ENCODE measurements at regions not wholly inside any gene's neighbourhood (a gene's known extent, or its start where the extent isn't known, plus 50 kb on each side); places are given as distances from the start of the nearest gene placed in this dataset.

DNA sequence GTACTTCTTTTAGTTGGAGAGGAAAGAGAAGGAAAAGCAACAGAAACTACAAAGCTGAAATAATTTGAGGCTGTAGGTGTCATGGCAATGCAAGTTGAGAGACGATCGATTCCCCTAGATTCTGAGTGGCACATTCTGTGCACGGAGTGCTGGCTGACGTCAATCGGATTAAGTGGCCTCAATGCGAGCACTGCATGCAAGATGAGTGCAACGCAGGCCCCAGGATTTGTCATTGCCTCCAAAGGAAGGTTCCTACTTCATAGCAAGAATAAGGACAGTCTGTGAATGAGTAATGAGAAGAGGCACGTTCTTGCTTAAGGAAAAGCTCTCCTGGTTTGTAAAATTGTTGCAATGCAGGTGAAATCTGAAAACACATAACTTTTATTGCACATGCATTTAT lies 892.4 kb downstream of the KCNA4 start:
- no peak for ATAC-seq
- TF ChIP-seq ZFP30 (CRISPR knock-in tag; IDR thresholded peaks at IDR 0.05) (no peak), SNAI2 (CRISPR knock-in tag; IDR thresholded peaks at IDR 0.05) (no peak), OSR1 (CRISPR knock-in tag; IDR thresholded peaks at IDR 0.05) (no peak), BACH2 (CRISPR knock-in tag; IDR thresholded peaks at IDR 0.05; ENCODE audit: borderline replicate concordance) (no peak), ZNF565 (CRISPR knock-in tag; conservative IDR thresholded peaks at IDR 0.05; ENCODE audit: low read depth) (no peak), RARB (CRISPR knock-in tag; IDR thresholded peaks at IDR 0.05) (no peak), ESRRG (CRISPR knock-in tag; IDR thresholded peaks at IDR 0.05) (no peak), ZFP3 (CRISPR knock-in tag; IDR thresholded peaks at IDR 0.05) (no peak), PPARA (CRISPR knock-in tag; IDR thresholded peaks at IDR 0.05; ENCODE audit: borderline replicate concordance) (no peak), TOX (CRISPR knock-in tag; IDR thresholded peaks at IDR 0.05; ENCODE audit: borderline replicate concordance) (no peak), ISL1 (CRISPR knock-in tag; IDR thresholded peaks at IDR 0.05) (no peak)
- TF ChIP-seq, protein P1, sequence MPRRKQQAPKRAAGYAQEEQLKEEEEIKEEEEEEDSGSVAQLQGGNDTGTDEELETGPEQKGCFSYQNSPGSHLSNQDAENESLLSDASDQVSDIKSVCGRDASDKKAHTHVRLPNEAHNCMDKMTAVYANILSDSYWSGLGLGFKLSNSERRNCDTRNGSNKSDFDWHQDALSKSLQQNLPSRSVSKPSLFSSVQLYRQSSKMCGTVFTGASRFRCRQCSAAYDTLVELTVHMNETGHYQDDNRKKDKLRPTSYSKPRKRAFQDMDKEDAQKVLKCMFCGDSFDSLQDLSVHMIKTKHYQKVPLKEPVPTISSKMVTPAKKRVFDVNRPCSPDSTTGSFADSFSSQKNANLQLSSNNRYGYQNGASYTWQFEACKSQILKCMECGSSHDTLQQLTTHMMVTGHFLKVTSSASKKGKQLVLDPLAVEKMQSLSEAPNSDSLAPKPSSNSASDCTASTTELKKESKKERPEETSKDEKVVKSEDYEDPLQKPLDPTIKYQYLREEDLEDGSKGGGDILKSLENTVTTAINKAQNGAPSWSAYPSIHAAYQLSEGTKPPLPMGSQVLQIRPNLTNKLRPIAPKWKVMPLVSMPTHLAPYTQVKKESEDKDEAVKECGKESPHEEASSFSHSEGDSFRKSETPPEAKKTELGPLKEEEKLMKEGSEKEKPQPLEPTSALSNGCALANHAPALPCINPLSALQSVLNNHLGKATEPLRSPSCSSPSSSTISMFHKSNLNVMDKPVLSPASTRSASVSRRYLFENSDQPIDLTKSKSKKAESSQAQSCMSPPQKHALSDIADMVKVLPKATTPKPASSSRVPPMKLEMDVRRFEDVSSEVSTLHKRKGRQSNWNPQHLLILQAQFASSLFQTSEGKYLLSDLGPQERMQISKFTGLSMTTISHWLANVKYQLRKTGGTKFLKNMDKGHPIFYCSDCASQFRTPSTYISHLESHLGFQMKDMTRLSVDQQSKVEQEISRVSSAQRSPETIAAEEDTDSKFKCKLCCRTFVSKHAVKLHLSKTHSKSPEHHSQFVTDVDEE (CRISPR knock-in tag; IDR thresholded peaks at IDR 0.05) = no peak

DNA sequence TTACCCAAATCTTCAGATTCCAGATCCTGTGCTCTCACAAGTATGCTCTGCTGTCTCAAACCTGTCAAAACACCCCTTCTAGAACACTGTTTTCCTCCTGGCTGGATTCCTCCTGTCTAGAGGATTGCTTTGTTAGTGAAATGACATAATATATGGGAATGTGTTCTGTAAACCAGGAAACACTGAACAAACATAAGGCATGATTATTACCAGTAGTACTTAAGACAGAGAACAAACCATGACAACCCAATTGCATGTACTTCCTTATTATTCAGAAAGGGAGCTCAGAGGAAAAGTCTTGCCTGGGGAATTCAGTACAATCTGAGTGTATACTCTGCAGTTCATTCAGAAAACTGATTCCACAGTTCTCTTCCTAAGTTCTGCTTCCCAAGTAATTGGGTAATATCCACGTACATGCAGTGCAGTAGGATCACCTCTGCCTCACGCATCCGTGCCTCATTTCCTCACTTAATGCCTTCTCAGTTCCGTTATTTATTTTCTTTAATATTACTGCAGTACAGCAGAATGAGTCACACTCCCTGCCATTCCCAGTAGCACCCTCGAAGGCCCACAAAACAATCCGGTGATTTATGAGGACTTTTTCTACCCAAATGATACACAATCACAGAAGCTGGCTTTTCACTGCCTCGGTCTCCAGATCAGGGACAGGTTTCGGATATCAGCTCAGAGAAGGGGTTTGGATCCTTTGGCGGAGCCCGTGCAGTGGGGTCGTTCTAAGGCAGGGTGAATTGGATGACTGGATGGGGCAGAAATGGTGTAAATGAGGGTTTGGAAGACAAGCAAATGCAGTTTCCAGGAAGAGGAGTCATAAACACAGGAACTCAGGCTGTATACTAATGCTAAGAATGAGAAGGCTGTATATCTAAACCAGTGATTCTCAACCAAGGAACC lies 896.9 kb downstream of the KCNA4 start:
- peak; percentile 86 for ATAC-seq
- TF ChIP-seq ZFP3 (CRISPR knock-in tag; IDR thresholded peaks at IDR 0.05) = no peak
- TF ChIP-seq POU6F1 (CRISPR knock-in tag; IDR thresholded peaks at IDR 0.05; ENCODE audit: borderline replicate concordance, low read depth) = no peak
- TF ChIP-seq, protein P2, sequence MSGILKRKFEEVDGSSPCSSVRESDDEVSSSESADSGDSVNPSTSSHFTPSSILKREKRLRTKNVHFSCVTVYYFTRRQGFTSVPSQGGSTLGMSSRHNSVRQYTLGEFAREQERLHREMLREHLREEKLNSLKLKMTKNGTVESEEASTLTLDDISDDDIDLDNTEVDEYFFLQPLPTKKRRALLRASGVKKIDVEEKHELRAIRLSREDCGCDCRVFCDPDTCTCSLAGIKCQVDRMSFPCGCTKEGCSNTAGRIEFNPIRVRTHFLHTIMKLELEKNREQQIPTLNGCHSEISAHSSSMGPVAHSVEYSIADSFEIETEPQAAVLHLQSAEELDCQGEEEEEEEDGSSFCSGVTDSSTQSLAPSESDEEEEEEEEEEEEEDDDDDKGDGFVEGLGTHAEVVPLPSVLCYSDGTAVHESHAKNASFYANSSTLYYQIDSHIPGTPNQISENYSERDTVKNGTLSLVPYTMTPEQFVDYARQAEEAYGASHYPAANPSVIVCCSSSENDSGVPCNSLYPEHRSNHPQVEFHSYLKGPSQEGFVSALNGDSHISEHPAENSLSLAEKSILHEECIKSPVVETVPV (CRISPR knock-in tag; IDR thresholded peaks at IDR 0.05) = no peak

DNA sequence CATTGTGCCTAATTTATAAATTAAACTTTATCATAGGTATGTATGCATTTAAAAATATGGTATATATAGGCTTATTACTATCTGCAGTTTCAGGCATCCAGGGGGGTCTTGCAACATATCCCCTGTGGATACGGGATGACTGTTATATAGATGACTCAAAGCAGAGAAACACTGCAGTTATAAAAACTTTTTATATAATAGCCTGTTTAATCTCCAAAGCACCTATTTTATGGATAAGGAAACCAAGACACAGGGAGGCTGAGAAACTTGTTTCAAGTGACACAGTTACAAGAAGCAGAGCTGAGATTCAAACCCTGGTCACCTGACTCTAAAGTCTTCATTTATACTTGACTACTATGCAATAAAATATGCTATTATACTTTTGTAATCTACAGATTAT lies 897.7 kb downstream of the KCNA4 start:
- TF ChIP-seq ZNF565 (CRISPR knock-in tag; conservative IDR thresholded peaks at IDR 0.05; ENCODE audit: low read depth) (no peak), ARNTL (CRISPR knock-in tag; IDR thresholded peaks at IDR 0.05; ENCODE audit: borderline replicate concordance, low read depth) (no peak), ESRRG (CRISPR knock-in tag; IDR thresholded peaks at IDR 0.05) (no peak), ZC3H10 (CRISPR knock-in tag; IDR thresholded peaks at IDR 0.05) (no peak), TCF4 (CRISPR knock-in tag; IDR thresholded peaks at IDR 0.05; ENCODE audit: borderline replicate concordance) (no peak), OSR1 (CRISPR knock-in tag; IDR thresholded peaks at IDR 0.05) (no peak), CSDC2 (CRISPR knock-in tag; IDR thresholded peaks at IDR 0.05) (no peak), RARB (CRISPR knock-in tag; IDR thresholded peaks at IDR 0.05) (no peak), GLIS3 (CRISPR knock-in tag; IDR thresholded peaks at IDR 0.05) (no peak), PPARA (CRISPR knock-in tag; IDR thresholded peaks at IDR 0.05; ENCODE audit: borderline replicate concordance) (no peak), ISL1 (CRISPR knock-in tag; IDR thresholded peaks at IDR 0.05) (no peak), TOX (CRISPR knock-in tag; IDR thresholded peaks at IDR 0.05; ENCODE audit: borderline replicate concordance) (no peak), SNAI2 (CRISPR knock-in tag; IDR thresholded peaks at IDR 0.05) (no peak), POU6F1 (CRISPR knock-in tag; IDR thresholded peaks at IDR 0.05; ENCODE audit: borderline replicate concordance, low read depth) (no peak), ZNF70 (CRISPR knock-in tag; IDR thresholded peaks at IDR 0.05) (no peak), BACH2 (CRISPR knock-in tag; IDR thresholded peaks at IDR 0.05; ENCODE audit: borderline replicate concordance) (no peak)
- TF ChIP-seq, protein P3, sequence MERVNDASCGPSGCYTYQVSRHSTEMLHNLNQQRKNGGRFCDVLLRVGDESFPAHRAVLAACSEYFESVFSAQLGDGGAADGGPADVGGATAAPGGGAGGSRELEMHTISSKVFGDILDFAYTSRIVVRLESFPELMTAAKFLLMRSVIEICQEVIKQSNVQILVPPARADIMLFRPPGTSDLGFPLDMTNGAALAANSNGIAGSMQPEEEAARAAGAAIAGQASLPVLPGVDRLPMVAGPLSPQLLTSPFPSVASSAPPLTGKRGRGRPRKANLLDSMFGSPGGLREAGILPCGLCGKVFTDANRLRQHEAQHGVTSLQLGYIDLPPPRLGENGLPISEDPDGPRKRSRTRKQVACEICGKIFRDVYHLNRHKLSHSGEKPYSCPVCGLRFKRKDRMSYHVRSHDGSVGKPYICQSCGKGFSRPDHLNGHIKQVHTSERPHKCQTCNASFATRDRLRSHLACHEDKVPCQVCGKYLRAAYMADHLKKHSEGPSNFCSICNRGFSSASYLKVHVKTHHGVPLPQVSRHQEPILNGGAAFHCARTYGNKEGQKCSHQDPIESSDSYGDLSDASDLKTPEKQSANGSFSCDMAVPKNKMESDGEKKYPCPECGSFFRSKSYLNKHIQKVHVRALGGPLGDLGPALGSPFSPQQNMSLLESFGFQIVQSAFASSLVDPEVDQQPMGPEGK (CRISPR knock-in tag; IDR thresholded peaks at IDR 0.05; ENCODE audit: borderline replicate concordance) = no peak
- TF ChIP-seq, protein P1 (CRISPR knock-in tag; IDR thresholded peaks at IDR 0.05) = no peak
- TF ChIP-seq, protein P2 (CRISPR knock-in tag; IDR thresholded peaks at IDR 0.05) = no peak

More for the DNA sequence above, 897.7 kb downstream of the KCNA4 start:
- ATAC-seq = no peak
